ENCODE measurements at regions not wholly inside any gene's neighbourhood (a gene's known extent, or its start where the extent isn't known, plus 50 kb on each side); places are given as distances from the start of the nearest gene placed in this dataset.

DNA sequence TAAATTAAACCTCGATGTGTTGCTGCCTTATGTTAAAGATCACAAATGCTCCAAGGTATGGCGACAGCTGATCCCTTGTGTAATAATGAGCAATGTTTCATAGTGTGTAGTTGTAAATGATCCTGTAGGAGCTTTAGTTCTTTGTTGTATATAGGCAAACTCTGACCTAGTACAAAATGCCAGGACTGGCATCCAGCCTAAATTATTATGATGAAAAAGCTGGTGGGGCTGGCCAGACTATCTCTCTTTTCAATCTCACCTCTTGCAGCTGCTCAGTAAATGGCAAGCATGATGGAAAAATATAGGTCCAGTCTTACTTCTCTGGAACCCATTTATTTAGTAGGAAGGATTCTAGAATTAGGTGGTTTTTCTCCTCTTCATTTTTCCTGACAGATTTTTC is 345.1 kb upstream of the C11orf87 start:
- Histone ChIP-seq H3K4me1 (ENCODE audit: control insufficient read depth in 1 of 2, insufficient read depth in 2 of 2, low read length in 2 of 2) (no peaks in the 10 kb centered on the region), H3K9me3 (ENCODE audit: control insufficient read depth in 1 of 2, insufficient read depth in 1 of 2, low read depth in 1 of 2, low read length in 2 of 2) (no peaks in the 10 kb centered on the region), H3K4me3 (replicated peaks in 1 of 2; ENCODE audit: low read depth in 1 of 2, low read length in 2 of 2) (no peak overlapping the region), H3K27me3 (ENCODE audit: insufficient read depth, low read length) (no peaks in the 10 kb centered on the region), H3K27ac (ENCODE audit: low read depth, low read length) (no peak overlapping the region), H2AFZ (ENCODE audit: low read depth, low read length, poor library complexity, severe bottlenecking) (no peak overlapping the region), H3K9ac (ENCODE audit: low read length) (no peak overlapping the region), H3K36me3 (ENCODE audit: control insufficient read depth in 1 of 2, insufficient read depth in 2 of 2, low read length in 2 of 2) (no peaks in the 10 kb centered on the region), H3K4me2 (ENCODE audit: low read length) (no peak overlapping the region), H4K20me1 (ENCODE audit: insufficient read depth) (no peaks in the 10 kb centered on the region), H3K79me2 (ENCODE audit: insufficient read depth, low read length) (no peaks in the 10 kb centered on the region), H3K9me2 (ENCODE audit: insufficient read depth) (no peaks in the 10 kb centered on the region)
- TF ChIP-seq FOSL1 (IDR thresholded peaks at IDR 0.05; ENCODE audit: low read depth) (no peak), TCF7L2 (IDR thresholded peaks at IDR 0.05; ENCODE audit: borderline replicate concordance, extremely low read depth, insufficient read depth, insufficient read length) (no peak), SP1 (IDR thresholded peaks at IDR 0.05; ENCODE audit: low read depth) (no peak), CBX3 (IDR thresholded peaks at IDR 0.05; ENCODE audit: low read depth) (no peak), POLR2AphosphoS5 (IDR thresholded peaks at IDR 0.05; ENCODE audit: low read depth, low read length) (no peak), CEBPB (IDR thresholded peaks at IDR 0.05; ENCODE audit: low read depth) (no peak), SIN3A (IDR thresholded peaks at IDR 0.05; ENCODE audit: low read depth) (no peak), ELF1 (IDR thresholded peaks at IDR 0.05; ENCODE audit: borderline replicate concordance, low read depth) (no peak), SRF (IDR thresholded peaks at IDR 0.05; ENCODE audit: low read depth) (no peak), ZFX (IDR thresholded peaks at IDR 0.05) (no peak), POLR2A (IDR thresholded peaks at IDR 0.05; ENCODE audit: borderline replicate concordance, extremely low read depth, insufficient read depth, insufficient read length) (no peak)
- TF ChIP-seq, protein P1, sequence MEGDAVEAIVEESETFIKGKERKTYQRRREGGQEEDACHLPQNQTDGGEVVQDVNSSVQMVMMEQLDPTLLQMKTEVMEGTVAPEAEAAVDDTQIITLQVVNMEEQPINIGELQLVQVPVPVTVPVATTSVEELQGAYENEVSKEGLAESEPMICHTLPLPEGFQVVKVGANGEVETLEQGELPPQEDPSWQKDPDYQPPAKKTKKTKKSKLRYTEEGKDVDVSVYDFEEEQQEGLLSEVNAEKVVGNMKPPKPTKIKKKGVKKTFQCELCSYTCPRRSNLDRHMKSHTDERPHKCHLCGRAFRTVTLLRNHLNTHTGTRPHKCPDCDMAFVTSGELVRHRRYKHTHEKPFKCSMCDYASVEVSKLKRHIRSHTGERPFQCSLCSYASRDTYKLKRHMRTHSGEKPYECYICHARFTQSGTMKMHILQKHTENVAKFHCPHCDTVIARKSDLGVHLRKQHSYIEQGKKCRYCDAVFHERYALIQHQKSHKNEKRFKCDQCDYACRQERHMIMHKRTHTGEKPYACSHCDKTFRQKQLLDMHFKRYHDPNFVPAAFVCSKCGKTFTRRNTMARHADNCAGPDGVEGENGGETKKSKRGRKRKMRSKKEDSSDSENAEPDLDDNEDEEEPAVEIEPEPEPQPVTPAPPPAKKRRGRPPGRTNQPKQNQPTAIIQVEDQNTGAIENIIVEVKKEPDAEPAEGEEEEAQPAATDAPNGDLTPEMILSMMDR (IDR thresholded peaks at IDR 0.05 in 2 of 3, conservative IDR thresholded peaks at IDR 0.05 in 1 of 3; ENCODE audit: borderline replicate concordance in 1 of 3, insufficient read depth in 1 of 3, low read depth in 2 of 3, low read length in 2 of 3): no peak
- TF ChIP-seq, protein P2, sequence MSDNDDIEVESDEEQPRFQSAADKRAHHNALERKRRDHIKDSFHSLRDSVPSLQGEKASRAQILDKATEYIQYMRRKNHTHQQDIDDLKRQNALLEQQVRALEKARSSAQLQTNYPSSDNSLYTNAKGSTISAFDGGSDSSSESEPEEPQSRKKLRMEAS (IDR thresholded peaks at IDR 0.05): no peak
- TF ChIP-seq, protein P3, sequence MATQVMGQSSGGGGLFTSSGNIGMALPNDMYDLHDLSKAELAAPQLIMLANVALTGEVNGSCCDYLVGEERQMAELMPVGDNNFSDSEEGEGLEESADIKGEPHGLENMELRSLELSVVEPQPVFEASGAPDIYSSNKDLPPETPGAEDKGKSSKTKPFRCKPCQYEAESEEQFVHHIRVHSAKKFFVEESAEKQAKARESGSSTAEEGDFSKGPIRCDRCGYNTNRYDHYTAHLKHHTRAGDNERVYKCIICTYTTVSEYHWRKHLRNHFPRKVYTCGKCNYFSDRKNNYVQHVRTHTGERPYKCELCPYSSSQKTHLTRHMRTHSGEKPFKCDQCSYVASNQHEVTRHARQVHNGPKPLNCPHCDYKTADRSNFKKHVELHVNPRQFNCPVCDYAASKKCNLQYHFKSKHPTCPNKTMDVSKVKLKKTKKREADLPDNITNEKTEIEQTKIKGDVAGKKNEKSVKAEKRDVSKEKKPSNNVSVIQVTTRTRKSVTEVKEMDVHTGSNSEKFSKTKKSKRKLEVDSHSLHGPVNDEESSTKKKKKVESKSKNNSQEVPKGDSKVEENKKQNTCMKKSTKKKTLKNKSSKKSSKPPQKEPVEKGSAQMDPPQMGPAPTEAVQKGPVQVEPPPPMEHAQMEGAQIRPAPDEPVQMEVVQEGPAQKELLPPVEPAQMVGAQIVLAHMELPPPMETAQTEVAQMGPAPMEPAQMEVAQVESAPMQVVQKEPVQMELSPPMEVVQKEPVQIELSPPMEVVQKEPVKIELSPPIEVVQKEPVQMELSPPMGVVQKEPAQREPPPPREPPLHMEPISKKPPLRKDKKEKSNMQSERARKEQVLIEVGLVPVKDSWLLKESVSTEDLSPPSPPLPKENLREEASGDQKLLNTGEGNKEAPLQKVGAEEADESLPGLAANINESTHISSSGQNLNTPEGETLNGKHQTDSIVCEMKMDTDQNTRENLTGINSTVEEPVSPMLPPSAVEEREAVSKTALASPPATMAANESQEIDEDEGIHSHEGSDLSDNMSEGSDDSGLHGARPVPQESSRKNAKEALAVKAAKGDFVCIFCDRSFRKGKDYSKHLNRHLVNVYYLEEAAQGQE (IDR thresholded peaks at IDR 0.05; ENCODE audit: low read depth): no peak
- TF ChIP-seq, protein P4, sequence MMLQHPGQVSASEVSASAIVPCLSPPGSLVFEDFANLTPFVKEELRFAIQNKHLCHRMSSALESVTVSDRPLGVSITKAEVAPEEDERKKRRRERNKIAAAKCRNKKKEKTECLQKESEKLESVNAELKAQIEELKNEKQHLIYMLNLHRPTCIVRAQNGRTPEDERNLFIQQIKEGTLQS (IDR thresholded peaks at IDR 0.05): no peak
- no peak for DNase-seq (ENCODE audit: low read depth, low spot score)
- ATAC-seq: no peak
- BruUV-seq (replicated peaks): no TSS peak
- ChIA-PET POLR2A (no interaction called here), CTCF (no interaction called here), RAD21 (ENCODE audit: low non-redundant PET in 1 of 2, low total read pairs in 2 of 2, uncharacterized antibody in 2 of 2, unreplicated experiment in 2 of 2) (no interaction called here)
- intact Hi-C loops (cut with micrococcal nuclease): no loop called here
